Stimulated activated CD4-positive, alpha-beta T cell treated with anti-CD3 and anti-CD28 coated beads, Interleukin-12 subunit alpha, Interleukin-12 subunit beta, amount 100 ng/mL, for 24 hours (primary cell): ENCODE measurements at regions not wholly inside any gene's neighbourhood (a gene's known extent, or its start where the extent isn't known, plus 50 kb on each side); places are given as distances from the start of the nearest gene placed in this dataset.

Experiments
- DNase-seq, 2 experiments: peaks; one replicate each; pipeline ENCODE4 v3.0.0-alpha.2; 2020; ENCODE audit warnings: low read depth in 2 of 2

DNA sequence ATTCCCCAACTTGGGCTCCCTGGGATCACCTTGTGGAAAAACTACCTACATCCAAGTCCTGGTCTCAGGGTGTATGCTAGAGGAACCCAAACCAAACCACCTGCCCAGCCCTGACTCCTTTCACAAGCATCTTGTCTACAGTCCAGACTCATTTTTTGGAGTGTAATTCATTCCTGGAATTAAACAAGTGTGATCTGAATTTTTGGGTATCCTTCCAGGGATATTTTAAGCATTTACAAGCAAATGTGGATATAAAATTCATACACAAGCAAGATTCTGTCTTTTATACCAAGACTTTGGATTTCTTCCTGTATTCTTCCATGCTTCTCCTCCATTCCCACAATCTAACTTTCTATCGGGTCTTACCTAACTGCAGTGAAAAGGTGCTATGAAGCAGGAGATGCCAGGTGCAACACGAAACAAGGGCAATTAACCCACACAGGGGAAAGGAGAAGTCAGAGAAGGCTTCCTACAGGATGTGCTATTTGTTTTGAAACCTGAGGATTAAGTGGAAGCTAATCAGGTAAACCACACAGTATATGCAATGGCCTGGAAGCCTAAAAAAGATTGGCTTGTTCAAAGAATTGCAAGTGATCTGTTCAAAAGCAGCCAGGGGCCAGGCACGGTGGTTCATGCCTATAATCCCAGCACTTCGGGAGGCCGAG, 417.2 kb upstream of the C16orf82 start:
- no peak for DNase-seq

DNA sequence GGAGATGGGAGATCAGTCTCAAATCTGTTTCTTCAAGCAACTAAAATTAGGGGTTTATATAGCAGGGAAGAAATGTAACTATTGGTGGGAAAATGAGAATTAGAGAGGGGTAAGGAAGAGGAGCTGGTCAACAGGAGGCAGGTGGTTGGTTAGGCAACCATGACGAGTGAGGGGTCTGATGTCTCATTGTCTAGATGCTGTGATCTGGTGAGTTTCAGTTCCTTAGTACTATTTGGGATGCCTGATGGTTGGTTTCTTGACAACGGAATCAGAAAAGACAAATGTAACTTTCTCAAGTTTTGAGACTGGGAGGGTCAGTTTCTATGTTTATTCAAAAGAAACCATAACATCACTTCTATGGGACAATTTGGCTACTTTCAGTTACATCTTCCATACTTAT, 415.3 kb upstream of the C16orf82 start:
- DNase-seq = no peak

DNA sequence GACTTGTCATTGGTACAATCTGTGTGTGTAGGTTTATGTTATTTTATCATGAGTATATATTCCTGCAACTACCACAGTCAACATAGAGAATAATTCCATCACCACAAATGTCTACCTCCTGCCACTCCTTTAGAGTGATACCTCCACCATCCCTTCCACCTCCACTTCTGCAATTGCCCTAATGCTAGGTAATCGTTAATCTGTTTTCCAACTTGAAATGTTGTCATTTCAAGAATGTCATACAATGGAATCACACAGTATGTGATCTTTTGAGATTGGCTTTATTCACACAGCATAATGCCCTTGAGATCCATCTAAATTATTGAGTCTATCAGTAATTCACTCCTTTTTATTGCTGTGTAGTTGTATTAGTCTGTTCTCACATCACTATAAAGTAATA, 414.8 kb upstream of the C16orf82 start:
- DNase-seq = no peak

DNA sequence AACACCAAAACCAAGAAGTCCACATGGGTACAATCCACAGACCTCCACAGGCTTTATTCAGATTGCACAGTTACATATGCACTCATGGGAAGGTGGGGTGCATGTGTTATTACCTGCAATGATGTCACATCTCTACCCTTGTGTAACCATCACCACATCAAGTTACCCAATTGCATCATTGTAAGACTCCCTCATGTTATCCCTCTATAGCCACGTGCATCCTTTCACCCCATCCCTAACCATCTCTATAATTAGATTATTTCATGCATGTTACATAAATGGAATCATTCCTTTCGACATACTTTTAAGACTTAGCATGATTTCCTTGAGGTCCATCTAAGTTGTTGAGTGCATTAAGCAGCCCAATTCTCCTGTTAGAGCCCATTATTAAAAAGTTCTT, 408.2 kb upstream of the C16orf82 start:
- no peak for DNase-seq

DNA sequence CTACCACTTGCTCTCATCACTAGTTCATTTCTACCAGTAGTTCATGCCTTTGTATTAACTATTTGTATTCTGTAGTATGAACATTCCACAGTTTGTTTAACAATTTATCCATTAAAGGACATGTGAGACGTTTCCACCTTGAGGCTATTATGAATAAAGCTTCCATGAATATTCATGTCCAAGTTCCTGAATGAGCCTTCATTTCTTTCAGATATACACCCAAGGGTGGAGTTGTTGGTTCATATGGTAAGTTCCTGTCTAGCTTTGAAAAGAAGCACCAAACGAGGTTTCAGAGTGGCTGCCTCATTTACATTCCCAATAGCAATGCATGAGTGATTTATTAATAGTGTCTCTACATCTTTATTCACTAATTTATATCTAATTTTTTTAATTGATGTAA, 407.8 kb upstream of the C16orf82 start:
- DNase-seq = no peak

DNA sequence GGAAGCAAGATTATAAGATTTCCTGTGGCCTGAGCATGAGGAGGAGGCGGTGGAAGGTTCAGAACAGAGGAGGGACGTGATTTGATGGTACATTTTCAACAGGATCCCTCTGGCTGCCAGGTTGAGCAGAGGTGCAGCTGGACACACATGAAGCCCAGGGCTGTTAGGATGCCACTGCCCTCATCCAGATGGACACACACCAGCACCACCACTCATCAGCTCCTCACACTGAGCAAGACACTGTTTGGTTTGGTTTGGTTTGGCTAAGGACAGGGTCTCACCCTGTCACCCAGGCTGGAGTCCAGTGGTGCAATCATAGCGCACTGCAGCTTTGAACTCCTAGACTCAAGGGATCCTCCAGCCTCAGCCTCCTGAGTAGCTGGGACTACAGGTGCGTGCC, 402.6 kb upstream of the C16orf82 start:
- DNase-seq = no peak

DNA sequence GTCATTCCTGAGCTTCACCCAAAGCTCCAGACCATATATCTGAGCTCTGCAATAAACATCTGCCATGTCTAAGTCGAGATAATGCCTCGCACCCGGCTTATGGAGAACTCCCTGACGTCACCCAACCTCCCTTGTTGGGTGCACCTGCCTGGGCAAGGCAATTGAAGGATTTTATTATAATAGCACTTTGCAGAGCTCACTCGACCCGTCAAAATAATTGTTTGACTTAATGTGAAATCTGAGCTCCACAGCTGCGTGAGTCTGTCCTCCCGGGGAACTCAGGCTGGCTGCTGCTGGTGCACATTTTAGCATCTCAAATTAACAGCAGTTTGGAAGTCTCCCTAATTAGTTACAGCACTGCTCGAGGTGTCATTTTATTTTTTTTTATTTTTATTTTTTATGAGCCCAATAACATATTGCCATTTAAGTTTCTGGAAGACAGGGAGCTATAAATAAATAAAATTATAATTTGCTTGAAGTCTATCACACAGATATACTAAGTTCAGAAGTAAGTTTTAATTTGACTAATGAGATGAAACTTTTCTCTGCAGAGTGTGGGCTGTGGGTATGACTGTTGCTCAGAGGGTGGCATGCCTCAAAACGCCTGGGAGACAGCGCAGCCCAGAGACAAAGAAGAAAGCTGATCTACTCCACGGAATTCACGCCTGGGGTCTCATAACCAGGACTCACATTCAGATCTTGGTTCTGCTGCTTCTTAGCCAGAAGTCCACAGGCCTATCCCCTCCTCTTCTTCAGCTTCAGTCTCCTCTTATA, 401.4 kb upstream of the C16orf82 start:
- peak in 1 of 2 experiments; percentile 4 for DNase-seq

DNA sequence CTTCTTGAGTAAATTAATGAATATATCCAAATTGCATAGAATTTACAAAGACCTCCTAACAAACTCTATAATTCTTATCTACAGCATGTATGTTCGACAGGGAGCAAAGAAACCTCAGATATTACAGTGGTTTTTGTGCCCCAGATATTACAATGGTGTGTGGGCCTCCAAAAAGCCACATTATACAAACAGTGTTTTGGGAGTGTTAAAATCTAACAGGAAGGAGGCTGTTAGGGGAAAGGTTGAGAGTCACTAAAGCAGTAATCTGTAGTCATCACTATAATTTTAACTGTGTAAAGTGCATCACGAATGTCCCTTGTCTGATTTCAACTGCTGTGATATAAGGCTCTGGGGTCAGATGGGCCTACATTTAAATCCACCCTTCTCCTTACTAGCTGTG, 400.2 kb upstream of the C16orf82 start:
- no peak for DNase-seq

DNA sequence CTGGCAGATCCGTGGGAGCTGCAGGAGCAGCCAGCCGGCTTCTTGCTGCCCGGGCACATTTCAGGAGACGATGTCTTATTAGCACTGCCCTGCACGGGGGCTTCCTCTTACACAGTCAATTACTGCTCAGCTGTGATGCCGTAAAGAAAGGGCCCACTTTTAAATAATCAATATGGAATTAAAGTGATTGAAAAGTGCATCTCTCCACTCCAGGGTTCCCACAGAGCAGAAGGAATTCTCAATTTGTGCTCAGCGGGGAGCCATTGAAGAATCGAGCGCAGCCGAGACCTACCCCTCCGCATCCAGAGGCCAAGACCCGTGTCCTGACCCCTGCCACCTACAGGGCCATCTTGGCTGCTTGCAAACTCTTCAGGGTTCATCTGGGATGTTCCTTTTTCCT, 399.4 kb upstream of the C16orf82 start:
- DNase-seq = no peak

DNA sequence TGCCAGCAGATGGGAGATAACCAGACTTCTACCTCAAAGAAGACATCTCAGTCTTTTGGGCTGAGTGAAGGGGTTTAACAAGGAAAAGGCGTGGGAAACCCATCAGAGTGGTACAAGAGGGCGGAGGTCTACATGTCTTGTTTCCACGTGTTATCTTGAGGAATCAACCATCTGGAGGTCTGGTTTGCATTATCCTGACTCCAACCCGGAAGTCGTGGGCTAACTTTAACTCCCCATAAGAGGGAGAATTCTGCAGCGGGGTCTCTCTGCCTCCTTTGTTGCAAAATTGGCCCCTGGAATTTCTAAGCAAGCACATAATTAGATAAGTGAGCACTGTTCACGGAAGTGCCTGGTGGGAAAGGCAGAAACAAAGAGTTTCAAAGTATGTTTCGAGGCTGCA, 398.7 kb upstream of the C16orf82 start:
- no peak for DNase-seq

DNA sequence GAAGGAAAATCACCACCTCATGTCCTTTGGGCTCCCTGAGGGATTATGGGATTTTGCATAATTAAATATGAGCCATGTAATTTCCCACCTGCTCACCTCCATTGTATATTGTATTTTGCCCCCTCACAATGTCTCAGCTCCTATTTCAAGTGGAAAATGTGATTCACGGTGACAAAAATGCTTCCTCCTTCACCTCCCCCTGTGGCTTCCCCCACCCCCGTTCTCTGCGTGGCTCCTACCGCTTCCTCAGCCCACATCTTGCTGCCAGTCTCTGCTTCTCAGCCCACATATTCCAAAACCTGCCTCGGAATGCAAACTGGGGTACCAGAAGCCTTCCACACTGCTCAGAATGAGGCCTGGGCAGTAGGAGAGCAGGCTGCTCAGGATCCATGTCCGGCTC, 394.5 kb upstream of the C16orf82 start:
- DNase-seq = peak; percentile 8 to 47

DNA sequence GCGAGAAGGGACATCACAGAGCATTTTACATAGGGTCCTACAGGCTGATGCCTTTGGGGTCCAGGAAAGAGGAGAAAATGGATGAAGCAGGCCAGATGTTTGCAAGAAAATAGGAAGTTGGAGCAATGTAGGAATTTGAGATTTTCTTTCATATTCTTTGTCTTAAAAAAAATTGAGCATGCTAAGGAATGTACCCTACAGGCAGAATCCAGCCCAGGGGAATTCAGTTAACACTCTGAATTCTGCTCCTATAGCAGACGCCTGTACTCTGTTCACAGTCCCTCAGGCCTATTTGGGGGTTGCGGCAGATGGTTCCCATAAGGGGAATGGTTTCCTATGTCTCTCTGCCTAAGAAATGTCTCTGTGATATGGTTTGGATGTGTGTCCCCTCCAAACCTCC, 393.7 kb upstream of the C16orf82 start:
- DNase-seq = no peak

DNA sequence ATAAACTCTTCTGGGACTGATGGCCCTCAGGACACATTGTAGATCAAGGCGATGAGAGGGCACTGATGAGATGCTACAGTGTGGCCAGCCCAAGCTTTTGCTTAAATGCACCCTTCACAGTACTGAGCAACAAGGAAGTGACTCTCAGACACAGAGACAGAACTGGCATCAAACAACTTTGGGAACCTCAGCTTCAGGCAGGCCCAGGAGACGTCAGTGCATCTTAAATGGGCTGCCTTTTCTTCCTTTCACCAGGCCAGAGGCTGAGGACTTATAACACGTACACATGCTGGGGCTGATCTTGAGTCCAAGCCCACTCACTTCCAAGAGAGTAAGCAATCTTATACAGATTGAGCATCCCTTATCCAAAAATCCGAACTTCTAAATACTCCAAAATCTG, 386.1 kb upstream of the C16orf82 start:
- no peak for DNase-seq

DNA sequence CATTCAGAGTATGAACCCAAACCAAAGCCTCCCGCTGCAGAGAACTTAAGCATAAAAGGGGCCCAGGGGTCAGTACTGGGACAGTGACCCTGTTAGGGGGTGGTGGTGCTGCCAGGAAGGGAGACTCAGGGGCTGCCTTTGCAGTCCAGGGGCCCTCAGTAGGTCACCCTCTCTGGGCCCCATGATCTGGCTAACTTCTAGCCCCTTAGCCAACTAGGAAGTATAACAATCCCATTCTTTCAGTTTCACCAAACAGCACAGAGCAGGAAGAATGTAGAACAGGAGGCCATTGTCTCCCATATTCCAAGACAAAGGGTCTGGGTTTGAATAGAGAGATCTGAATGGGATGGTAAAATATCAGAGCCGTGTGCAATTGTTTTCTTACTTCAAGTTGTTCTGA, 378.6 kb upstream of the C16orf82 start:
- DNase-seq = no peak

DNA sequence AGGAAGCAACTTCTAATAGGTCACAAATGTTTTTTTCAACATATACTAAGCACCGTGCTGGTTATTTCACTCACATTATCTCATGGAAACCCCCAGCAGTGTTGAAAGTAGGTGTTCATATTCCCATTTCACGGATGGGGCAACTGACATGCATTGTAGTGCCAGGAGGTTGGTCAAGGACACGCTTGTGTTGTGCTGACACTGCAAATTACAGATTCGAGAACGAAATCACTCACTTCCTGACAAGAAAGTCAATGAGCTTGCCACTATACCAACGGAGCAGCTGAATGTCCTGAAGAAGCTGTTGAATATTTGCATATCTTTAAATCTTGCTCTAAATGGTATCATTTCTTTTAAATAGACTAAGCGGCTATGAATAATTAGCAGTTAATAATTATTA, 378.0 kb upstream of the C16orf82 start:
- DNase-seq = no peak

DNA sequence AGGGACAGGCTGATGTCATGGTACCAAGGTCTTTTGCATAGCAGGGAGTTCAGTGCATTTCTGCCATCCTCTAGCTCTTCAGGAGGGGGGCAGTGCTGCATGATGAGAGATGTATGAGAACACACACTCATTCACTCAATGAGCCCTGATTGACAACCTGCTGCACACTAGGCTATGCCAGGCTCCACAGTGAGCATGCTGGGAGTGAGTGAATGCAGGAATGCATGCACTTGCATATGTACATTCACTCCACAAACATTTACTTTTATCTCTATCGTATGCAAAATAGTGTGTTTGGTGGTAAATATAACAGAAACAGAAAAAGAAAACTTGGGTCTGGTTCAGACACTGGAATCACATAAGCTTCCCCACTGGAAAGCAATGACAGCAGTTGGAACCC, 374.1 kb upstream of the C16orf82 start:
- no peak for DNase-seq

DNA sequence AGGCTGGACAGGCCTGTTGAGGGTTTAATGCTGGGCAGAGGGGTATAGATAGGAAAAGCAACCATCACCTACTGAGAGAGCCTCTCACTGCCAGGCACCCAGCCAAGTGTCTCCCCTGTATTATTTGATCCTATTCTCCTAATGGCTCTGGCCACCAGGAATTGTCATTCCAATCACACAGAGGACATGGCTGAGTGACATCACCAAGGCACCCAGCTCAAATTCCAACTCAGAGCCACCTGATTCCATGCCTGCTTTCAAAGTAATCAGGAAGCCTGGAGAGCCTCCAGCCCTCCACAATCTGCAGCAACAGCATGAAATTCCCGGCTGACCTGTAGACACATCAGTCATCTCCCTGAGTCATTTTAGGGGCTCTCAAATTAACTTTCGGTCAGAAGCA, 368.9 kb upstream of the C16orf82 start:
- DNase-seq = no peak

DNA sequence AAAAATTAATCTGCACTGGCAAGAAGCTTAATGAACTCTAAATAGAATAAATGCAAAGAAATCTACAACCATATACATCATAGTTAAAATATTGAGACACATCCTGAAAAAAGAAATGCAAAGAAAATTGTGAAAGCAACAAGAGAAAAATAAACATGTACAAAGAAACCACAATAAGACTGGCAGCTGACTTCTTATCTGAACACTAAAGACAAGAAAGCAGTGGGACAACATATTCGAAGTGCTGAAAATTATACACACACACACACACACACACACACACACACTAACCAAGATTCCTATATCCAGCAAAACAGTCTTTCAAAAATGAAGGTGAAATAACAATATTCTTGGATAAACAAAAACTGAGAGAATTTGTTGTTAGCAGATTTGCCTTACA, 366.5 kb upstream of the C16orf82 start:
- DNase-seq = no peak

DNA sequence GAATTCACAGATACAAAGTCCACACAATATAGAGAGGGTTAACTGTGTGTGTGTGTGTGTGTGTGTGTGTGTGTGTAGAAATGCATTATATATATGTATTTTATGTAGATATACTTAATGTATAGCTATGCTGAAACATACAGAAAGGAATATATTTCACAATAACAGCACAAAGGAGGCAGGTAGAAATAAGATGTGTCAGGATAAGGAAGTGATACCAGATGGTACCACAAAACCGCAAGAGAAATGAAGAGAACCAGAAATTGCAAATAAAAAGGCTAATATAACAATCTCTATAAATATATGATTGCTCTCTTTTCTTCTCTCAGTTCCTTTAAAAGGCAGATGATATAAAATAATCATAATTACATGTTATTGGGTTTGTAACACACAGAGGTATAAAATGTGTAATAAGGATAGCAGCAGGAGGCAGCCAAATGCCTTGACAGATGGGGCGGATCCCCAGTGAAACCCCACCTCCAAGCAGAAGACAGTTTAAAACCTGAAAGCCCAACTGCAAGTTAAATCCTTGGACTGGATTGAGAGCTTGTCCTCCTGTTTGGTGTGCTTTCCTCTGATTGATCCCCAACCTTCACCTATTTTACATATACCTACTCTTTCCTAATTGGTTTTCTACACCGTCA, 365.4 kb upstream of the C16orf82 start:
- DNase-seq = no peak

DNA sequence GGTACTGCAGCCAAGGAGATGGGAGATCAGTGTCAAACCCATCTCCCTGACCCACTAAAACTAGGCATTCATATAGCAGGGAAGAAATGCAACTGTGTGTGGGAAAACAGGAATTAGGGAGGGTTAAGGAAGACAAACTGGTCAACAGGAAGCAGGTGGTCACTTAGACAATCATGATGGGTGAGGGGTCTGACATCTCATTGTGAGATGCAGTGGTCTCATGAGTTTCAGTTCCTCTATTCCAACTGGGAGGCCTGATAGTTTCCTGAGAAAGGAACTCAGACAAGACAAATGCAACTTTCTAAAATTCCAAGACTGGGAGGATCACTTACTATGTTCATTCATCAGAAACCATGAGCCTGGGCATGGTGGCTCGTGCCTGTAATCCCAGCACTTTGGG, 361.4 kb upstream of the C16orf82 start:
- no peak for DNase-seq

DNA sequence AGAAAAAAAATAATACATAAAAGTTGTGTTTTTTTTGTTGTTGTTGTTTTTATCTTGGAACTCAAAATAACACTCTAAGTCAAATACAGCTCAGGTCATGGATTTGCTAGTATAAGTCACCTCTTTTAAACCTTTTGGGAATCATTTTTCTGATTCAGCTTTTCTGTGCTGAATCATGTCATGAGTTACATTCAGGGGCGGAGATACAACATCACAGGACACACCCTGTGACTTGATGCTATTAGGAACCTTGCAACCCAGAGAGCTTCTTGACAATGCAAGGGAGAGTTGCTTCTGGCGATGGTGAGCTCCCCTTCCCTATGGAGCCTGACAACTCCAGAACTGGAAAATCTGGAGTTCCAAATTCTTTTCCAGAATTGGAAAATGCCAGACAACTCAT, 358.3 kb upstream of the C16orf82 start:
- no peak for DNase-seq

DNA sequence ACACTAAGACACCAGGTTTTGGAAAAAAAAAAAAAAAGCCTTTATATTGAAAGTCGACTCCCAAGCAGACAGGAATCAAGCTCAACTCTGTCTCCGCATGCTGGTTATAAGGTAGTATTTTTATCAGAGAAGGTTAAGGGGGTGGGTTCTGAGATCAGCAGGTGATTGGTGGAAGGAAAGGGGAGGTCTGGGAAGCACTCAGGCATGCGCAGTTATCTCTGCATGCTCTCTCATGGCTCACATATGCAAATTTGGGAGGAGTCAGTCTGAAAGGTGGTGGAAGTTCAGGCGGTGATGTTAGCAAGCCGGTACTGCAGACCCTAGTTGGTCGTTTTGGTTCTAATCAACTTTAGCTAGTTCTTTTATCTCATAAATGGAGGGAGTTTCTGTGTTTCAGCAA, 357.6 kb upstream of the C16orf82 start:
- no peak for DNase-seq

DNA sequence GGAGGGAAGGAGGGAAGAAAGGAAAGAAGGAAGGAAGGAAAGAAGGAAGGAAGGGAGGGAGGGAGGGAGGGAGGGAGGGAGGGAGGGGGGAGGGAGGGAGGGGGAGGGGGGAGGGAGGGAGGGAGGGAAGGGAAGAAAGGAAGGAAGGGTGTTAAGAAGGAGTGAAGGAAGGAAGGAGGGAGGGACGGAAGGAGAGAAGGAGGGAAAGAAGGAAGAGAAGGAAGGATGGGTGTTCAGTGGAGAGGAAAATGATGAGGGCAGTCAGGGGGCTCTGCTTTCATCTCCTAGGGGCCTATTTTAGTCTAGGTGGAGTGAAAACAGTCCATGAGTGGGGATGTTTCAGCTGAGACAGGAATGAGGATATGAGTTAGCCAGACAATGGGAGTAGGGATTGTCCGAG, 357.0 kb upstream of the C16orf82 start:
- DNase-seq = no peak
